NCI-H1417 (cell line): ENCODE measurements at regions not wholly inside any gene's neighbourhood (a gene's known extent, or its start where the extent isn't known, plus 50 kb on each side); places are given as distances from the start of the nearest gene placed in this dataset.

Experiments
- DNase-seq, 3 experiments: peaks; one replicate each; lab custom pipeline; 2025; lab: John Stamatoyannopoulos, UW

DNA sequence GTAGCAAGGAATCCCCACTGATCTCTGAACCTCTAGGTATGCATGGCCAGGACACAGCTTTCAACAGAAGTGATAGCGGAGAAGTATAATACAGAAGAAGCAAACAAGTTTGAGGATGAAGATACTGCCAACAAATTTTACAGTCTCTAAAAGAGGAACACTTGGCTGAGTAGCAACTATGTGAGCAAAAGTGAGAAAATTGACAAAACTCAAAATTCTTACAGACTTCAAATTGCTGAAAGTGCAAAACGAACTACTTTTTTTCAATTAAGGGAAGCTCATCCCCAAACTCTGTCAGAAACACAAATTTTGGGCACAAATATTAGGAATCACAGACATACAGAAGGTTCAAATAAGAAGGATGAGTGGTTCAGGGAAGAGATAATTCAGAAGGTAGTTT, 1324.6 kb downstream of the LRFN5 start:
- DNase-seq, result no peak

DNA sequence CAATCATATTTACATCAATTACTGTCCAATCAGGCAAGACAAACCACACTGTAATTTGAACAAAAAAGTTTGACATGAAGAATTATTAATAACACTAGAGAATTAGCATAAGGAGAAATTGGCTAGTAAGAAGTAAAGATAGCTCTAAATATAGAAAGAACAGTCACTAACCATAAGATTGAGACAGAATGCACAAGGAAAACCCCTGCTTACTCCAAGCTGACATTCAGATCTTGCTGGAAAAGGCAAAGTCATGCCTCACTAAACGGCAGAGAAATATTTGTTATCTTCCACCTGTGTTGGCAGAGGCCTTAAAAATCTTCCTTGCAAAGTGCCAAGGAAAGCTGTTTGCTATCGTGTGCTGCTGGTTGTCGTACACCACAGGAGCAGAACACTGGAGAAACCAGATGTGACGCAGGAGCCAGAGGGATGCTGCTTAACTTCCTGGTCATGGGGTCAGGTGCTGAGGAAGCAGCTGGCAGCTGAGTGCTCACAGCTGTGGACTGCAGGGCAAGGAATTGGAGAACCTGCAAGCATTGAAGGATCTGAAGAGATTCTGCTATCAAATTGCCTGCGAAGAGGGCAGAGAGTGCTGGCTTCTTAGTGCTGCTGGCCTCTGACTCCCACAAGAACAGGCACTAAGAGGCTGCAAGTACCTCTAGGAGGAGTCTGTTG, 1323.3 kb downstream of the LRFN5 start:
- peak in 2 of 3 experiments; percentile 35 to 80 for DNase-seq

DNA sequence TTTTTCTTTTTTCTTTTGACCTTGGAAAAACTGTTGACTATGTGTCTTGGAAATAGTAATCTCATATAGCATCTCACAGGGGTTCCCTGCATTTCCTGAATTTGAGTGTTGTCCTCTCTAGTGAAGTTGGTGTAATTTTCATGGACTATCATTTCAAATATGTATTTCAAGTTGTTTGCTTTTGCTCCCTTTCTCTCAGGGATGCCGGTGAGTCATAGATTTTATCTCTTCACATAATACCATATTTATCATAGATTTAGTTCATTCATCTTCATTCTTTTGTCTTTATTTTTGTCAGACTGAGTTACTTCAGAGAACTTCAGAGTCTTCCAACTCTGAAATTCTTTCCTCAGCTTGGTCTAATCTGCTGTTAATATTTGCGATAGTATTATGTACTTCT, 1320.6 kb downstream of the LRFN5 start:
- no peak for DNase-seq

DNA sequence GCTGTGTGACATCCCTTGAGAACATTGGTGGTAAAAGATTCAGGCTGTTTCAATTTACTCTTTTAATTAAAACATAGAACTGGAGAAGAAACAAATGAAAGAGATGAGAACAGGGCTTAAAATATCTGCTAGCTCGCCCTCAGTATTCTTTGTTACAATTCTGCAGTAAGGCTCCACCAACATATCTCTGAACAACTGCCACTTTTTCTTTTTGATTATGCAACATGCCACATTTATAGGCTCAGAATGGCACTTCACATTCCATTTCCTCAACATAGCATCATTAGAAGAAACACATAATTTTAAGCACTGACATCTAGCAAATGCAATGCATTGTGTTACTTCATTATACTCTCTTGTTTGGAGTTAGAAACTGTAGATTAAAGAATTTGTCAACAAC, 1315.2 kb downstream of the LRFN5 start:
- no peak for DNase-seq

DNA sequence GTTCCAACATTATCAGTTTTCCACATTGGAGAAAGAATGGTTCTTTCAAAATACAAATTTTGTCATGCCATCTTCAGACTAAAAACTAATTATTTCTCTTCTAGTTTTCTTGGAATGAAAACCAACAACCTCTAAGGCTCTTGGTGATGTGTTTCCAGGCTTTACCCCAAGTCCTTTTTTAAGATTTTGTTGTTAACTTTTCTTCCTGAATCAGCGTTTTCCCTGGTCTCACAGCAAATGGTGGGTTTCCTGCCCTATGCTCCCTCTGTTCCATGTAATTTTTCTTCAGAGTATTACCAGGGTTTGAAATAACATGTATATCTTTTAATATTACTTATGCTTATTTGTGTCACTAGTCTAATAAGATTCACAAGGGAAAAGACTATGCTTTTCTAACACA, 1311.9 kb downstream of the LRFN5 start:
- DNase-seq, result no peak

DNA sequence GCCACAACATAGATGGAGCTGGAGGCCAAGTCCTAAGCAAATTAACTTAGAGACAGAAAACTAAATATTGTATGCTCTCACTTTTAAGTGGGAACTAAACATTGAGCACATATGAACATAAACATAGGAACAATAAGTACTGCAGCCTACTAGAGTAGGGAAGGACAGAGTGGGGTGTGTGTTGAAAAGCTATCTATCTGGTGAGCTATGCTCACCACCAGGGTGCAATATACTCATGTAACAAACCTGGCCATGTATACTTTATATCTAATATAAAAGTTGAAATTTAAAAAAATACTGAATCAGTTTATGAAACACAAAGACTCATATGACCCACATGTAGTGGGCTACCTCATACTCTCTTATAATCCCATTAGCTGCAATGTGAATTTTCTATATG, 1305.0 kb downstream of the LRFN5 start:
- no peak for DNase-seq

DNA sequence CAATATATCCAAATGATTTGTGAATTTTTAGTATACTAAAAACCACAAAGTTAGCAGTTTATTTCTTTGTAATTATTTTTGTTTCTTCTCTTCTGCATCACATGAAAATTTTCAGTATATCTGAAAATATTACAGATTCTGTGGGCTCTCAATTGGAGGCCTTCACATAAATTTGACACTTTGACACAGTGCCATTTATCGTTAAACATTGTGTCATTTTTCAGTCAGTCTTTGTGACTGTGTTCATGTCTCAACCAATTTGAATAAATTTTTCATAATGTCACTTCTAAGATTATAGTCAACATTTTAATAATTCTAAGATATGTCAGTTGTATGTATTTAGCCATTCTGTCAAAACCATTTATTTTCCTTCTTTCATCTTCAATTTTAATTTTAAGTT, 1303.0 kb downstream of the LRFN5 start:
- no peak for DNase-seq

DNA sequence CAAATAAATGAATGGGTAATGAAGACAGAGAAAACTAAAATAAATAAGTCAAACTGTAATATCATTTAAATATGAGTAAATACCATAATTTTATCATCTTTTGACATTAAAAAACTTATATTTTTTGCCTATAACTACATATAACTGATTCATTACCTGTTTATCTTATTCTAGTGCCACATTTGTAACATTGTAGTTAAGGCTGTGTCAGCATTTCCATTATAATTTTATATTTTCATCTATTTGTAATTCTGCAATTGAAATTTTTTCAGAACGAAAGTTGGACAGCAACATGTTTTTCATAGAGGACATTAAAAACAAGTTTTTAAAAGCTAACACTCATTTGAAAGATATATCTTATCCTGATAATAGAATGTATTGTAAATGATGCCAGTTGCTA, 1286.5 kb downstream of the LRFN5 start:
- no peak for DNase-seq

DNA sequence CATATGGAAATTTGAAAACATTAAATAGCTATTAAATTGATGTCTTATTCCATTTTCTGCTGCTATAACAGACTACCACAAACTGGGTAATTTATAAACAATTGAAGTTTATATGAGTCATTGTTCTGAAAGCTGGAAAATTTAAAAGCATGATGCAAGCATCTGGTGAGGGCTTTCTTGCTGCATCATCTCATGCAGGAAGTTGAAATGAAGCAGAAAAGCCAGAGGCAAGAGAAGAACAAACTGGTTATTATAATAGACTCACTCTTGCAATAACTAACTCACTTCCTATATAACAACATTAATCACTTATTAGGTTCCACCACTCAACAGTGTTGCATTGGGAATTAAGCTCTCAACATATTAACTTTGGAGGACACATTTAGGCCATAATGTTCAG, 1277.4 kb downstream of the LRFN5 start:
- DNase-seq, result peak in 2 of 3 experiments; percentile 3 to 46

DNA sequence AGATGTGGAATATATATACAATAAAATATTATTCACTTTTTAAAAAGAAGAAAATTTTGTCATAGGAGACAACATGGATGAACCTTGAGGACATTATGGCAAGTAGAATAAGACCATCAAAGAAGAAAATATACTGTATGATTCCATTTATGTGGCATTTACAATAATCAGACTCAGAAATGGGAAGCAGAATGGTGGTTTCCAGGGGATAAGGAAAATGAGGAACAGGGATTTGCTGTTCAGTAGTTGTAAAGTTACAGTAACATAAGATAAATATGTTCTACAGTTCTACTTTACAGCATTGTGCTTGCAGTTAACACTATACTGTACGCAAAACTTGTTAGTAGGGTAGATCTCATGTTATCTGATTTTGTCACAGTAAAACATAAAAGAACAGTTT, 1271.0 kb downstream of the LRFN5 start:
- no peak for DNase-seq

DNA sequence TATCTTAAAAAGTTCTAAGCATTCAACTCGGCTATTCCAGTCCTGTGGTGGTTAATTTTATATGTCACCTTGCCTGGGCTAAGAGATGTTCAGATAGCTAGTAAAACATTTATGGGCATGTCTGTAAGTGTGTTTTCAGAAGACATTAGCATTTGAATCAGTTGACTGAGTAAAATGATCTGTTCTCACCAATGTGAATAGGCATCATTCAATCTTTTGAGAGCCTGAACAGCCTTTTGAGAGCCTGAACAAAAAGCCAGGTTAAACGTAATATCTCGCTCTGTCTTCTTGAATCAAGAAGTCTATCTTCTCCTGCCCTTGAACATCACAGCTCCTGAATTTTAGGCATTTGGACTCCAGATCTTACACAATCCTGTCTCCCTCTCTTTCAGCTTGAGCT, 1266.1 kb downstream of the LRFN5 start:
- peak in 1 of 3 experiments; percentile 90 for DNase-seq

DNA sequence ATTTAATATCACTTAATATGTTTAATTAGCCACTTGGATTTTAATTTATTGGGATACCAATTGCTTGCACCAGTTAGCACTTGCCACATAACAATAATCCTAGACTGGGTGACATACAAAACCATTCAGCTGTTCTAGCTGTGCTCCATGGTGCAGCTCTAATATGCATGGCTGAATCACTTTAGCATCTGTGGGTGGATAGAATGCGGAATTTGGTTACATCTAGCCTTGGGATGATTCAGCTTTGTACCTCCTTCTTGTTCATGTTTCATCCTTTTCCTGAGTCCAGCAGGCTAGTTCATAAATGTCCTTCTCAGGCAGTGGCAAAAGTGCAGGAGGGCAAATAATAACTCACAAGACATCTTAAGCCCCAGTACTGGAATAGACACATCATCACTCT, 1263.0 kb downstream of the LRFN5 start:
- DNase-seq, result no peak

DNA sequence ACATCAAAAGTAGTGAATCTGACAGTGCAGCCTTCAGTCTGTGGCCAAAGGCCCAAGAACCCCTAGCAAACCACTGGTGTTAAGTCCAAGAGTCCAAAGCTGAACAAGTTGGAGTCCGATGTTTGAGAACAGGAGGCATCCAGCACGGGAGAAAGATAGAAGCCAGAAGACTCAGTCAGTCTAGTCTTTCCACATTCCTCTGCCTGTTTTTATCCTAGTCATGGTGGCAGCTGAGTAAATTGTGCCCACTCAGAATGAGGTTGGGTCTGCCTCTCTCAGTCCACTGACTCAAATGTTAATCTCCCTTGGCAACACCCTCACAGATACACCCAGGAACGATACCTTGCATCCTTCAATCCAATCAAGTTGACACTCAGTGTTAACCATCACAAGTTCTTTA, 1255.4 kb downstream of the LRFN5 start:
- no peak for DNase-seq

DNA sequence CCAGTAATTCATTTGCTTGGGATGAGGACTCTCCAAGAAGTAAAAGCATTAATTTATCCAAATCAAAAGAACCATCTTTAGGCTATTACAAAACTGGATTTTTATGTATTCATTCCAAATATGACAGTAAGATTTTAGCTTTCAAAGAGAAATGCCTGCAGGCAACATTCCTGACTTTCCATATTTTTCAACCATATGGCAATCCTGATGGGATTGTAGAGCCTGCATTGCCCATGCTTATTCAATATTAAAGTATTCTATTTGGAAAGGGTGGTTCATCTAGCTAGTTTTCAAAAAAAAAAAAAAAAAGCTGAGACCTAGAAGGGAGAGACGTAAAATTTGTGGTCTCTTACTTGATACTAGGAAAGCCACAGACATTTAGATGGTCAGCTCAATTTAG, 1253.7 kb downstream of the LRFN5 start:
- DNase-seq, result no peak

DNA sequence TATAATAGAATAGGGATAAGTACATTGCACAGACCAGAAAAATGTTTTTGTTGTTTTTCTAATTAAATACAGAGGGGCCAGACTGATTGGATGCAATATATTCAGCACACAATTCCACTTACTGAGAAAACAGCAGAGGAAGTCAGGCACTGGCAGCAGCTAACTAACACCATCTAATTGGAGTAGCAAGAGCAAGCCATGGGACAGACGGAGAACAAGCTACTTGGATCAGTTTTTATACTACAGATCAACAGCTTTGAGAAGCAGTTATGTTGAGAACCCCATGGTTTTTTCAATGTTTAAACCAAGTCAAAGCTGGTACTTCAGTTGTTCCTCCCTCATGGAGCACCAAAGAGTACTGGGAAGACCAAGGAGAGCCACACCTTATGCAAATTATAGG, 1249.4 kb downstream of the LRFN5 start:
- no peak for DNase-seq

DNA sequence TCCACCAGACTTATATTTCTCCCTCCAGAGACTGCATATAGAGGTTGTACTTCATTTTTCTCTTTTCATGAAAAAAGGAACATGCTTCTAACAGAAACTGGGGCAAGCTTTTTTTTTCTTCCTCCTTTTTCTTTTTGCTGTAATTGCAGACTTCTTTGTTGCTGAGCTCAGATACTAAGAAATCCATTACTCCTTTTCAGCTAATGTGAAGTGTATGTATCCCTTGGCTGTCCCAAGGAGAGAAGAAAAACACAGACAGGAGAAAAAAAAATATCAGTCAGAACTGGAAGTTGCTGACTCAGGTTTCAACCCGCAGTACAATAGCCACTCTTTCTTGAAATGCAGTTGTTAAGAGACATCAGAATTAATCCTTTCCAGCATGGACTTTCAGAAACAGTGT, 1248.4 kb downstream of the LRFN5 start:
- DNase-seq, result no peak

DNA sequence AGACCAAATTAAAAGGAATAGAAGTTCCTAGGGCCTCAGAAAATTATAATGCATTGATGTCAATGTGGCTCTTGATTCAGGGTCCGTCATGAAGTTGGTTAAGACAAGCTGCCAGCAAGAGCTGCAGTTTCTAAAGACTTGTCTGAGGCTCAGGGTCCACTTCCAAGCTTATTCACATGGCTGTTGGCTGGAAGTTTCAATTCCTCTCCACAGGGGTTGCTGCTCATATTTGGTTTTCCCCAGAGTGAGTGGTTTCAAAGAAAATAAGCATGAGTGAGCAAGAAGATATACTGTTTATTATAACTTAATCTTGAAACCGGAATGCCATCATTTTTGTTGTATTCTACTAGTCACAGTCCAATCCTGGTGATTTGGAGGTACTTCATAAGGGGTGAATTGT, 1247.4 kb downstream of the LRFN5 start:
- no peak for DNase-seq

DNA sequence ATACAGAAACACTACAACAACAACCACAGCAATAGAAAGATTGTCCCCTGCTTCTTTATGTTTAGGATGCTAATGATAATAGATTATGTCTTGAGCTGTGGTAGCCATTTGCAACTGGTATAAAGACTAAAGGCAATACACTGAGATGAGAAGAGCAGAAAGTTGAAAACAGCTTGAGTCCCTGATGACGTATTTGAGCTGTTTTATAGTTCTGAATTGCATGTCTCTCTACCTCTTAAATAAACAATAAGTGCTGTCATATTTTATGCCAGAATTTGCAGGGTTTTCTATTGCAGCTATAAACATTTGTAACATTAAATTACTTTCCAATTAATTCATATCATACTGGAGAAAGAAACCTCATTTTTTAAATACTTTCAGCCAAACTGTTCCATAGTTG, 1242.0 kb downstream of the LRFN5 start:
- no peak for DNase-seq

DNA sequence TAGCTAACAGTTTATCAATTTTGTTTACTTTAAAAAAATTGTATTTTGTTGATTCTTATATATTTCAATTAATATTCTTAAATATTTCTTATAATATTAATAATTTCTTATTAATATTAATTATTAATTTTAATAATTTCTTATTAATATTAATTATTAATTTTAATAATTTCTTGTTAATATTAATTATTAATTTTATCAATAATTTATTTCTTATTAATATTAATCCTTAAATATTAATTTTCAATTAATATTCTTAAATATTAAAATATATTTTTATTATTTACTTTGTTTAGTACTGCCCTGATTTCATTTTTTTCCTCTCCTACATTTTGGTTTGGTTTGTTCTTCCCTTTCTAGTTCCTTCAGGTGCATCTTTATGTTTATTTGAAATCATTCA, 1208.1 kb downstream of the LRFN5 start:
- DNase-seq, result no peak

DNA sequence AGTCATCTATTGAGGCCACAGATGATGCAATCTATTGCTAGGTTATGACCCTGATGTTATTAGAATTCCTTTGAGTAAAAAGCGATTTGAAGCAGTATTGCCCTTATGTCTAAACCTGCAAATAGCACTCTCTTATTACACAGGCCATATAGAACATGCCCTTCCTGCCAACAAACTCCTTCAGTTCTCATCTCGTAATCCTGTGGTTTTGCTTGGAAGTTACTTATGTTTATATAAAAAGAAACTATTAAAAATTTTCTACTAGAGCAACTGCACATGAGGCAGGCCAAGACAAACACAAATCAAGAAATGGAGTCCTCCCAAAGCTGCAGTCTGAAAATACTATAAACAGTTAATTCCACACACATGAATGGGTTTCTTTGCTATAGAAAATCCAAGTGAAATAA, 1200.2 kb downstream of the LRFN5 start:
- no peak for DNase-seq

DNA sequence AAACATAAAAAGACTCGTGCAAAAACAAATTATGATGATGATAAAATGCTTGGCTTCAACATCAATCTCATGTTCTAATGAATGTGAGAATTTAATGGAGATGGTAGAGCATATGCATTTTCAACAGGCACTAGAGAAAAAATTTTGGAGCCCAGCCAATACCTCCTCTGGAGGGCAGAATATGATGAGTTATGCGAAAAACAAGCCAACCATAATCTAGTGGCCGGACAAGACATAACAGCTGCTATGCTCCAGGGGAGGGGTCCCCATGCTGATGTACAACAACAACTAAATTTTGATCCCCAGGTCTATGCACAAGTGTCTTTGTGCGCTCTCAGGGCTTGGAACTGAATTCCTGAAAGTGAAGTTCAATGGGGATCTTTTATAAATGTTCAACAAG, 1197.5 kb downstream of the LRFN5 start:
- DNase-seq, result peak; percentile 16 to 96 (median 68)

DNA sequence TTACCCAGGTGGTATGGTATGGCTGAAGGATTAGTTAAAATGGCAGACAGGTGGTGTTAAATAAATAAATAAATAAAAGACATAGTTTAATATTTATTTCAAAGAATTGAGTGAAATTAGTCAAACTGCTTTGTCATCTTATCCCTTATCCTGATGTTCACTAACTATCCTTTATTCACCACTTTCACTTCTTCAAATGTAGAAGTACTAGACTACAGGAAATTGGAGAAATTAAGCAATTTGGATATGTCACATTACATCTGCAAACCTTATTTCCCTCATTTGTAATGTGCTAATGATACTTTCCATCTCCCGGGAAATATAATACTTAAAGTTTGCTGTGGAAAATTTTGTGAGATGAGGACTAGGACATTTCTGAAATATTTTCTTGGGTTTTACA, 1195.7 kb downstream of the LRFN5 start:
- DNase-seq, result no peak

DNA sequence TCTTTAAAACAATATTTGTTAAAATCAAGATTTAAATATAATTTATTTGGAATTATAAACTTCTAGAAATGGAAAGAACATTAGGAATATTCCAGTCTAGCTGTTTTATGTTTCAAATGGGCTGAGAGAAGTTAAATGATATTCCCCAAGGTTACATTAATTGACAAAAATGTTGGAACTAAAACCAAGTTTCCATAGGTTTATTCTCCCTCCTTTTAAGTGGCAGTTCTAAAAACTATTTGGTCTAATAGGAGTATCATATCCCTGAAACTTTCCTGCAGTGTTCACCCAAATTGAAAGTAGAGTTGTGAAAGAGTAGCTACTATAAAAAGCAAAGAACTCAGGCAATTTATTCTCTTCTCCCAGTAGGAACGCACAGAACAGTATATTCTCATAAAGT, 1185.5 kb downstream of the LRFN5 start:
- no peak for DNase-seq

DNA sequence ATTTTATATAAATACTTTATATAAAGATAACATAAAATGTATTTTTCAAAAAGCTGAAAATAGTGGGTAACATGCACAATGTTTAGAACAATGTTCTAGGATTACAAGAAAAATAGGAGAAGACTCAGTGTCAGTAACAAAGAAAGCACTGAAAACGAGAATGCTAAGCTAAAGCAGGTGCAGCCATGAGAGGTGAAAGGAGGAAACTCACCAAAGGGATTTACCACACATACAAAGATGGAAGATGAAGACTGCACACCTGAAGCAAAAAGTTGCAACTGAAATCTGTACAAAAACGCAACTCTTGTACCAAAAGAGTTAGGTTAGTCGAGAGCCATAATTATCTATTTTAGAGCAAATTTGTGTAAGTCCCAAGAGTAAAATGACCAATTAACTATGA, 1176.1 kb downstream of the LRFN5 start:
- peak in 1 of 3 experiments; percentile 8 for DNase-seq

DNA sequence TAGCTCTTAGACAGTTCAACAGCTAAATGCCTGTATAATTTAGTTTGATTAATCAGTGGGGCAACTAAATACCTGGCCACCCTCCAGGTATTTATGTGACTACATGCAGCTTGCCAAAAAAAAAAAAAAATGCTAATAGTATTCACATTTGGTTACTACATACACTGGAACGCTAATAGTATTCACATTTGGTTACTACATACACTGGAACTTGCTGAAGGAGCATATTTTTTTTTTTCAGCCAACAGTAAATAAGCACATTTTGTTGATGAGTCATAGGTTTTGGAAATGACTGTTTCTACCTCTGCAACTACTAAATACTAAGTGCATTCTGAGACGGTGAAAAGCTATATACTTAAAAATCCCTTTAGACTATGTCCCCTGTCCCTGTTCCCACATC, 1172.3 kb downstream of the LRFN5 start:
- peak in 1 of 3 experiments; percentile 22 for DNase-seq
